GM21528 (cell line): ENCODE measurements at regions not wholly inside any gene's neighbourhood (a gene's known extent, or its start where the extent isn't known, plus 50 kb on each side); places are given as distances from the start of the nearest gene placed in this dataset.

Experiments used
- ATAC-seq: cut with Tn5 transposase; IDR thresholded peaks from one replicate; pipeline ENCODE4 v1.9.1; 2021; ENCODE audit warnings: mild to moderate bottlenecking, moderate library complexity; ENCODE audit not compliant: unreplicated experiment, low FRiP score

DNA sequence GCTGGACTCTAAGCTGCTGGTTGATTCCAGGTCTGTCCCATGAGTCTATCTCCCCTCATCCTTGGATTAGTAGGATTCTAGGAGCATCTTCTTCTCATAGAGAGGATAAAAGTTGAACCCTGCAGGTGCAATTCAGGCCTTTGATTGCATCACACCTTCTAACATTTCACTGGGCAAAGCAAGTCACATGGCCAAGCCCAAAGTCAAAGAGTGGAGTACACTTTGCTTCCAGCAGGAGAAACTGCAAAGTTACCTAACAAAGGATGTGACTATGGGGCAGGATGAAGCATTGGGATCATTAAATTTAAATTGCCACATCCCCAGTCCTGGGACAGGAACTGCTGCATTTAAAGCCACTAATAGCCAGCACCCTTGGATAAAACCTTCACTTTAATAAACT lies 51.0 kb upstream of the EGFLAM start:
- no peak for ATAC-seq

DNA sequence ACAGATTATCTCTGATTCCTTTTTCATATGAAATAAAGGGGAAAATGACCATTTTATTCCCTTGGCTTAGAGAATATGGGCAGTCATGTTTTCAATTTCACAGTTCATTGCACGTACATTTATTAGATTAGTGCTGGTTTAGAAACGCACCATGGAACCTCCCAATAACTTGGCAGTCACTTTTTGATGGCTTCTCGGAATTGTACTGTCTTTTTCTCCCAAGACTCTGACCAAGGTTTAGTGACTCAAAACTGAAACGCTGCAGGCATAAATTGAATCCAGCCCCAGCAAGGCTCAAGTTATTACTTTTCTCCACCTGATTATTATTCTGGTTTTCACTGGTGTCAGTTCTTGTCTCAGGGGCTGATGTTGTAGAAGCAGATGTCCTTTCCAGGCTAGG lies 55.6 kb upstream of the EGFLAM start:
- no peak for ATAC-seq

DNA sequence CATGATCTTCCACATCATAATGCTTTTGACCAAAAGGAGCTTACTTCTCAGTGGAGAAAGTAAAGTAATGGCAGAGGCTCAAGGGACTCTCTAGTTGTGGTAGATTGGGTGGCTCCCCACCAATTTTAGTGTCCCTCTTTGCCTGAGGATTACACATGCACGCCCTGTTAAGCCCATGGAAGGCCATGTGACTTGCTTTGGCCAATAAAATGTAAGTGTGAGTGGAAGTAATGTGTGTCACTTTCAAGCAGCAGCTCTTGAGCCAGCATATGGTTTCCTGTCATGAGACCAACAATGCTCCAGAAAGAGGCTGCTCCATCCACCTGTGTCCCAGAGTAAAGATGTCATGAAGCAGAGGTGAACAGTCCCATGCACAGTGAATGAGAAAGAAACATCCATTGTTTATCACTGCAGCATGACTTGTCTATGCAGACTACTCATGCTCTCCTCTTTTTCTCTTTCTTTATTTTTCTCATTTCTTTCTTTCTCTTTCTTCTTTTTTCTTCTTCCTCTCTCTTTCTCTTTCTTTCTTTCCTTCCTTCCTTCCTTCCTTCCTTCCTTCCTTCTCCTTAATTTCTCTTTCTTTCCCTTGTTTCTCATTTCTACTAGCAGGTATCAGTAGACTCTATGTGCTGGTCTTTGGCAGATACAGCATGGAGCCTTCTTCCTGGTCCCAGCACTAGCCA lies 57.3 kb upstream of the EGFLAM start:
- ATAC-seq: no peak

- ATAC-seq: no peak
These were observed 61.2 kb upstream of the EGFLAM start for GRCh38 chr5:38197118-38197517.

DNA sequence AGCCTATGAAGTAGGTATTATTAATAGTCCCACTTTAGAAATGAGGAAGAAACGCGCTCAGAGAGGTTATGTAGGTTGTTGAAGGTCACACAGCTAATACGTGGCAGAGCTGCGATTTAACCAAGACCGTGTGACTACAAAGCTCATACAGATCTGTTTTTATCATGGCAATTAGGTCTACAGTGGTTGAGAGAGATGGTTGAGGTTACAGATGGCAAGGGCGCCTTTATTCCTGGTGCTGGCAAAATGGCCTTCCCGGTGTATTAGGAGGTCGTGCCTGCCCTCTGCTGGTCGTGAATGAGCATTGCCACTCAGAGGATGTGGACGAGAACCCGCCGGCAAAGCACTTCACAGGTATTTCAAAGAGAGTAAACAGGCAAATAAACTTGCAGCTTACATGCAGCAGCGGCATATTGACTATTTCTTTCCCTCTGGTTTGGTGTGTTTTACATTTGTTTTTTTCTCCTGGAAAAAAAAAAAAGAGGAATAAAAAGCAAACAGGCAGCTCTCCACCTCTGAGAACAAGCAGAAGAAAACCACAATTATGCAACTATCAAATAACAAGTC lies 65.3 kb upstream of the EGFLAM start:
- ATAC-seq: no peak

DNA sequence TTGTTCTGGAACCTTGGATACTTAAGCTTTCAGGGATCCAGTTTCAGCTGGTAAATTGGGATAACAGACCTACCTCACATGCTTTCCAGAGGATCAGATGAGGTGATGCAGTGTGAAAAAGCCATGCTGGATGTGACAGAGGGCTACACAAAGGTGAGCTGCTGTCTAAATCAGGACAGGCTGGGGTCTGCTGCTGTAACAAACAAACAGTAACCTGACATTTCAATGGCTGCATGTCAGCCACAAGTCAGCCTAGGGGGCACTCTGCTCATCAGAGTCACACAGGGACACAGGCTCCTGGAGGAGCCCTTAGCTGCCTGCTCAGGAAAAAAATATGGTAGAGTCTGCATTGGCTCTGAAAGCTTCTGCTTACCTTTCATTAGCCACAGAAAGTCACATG lies 66.7 kb upstream of the EGFLAM start:
- no peak for ATAC-seq

DNA sequence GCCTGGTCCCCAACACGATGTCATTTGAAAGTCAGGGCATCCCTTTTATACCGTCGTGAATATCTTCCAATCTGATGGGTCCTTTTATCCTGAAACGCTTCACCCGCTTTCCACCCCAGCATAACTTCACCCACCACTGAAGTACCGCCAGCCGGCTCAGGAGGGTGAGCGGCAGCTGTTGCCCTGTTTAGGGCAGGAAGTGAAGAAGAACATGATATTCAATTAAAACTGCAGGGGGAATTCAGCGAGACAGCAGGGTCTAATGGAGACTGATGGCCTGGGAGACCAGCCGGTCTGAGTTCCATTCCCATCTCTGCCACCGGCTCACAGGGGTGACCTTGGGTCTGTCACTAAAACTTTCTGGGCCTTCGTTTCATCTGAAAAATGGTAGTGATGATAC lies 68.2 kb upstream of the EGFLAM start:
- ATAC-seq: no peak

GRCh38 chr5:38189081-38189504 lies 69.3 kb upstream of the EGFLAM start:
- no peak for ATAC-seq

- no peak for ATAC-seq
These were observed 69.8 kb upstream of the EGFLAM start for GRCh38 chr5:38188591-38188990.

GRCh38 chr5:38187532-38187931 lies 70.8 kb upstream of the EGFLAM start:
- no peak for ATAC-seq

DNA sequence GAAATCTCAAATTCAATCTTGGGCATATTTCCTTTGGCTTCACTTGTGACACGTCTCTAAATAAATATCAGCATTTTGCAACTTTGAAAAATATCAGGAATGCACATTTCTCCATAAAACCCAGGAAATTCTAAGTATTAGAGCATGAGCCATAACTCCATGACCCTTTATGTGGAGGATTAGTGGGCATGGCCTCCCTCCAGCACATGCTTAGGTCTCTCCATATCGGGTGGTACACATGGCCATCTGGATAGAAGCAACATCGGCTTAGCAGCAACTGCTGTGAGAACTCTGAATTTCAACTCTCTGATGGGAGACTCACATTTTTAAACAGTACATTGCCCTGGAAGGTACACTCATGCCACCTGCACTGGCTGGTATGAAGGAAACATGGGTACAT lies 73.7 kb upstream of the EGFLAM start:
- no peak for ATAC-seq

GRCh38 chr5:38182991-38183390 lies 75.4 kb upstream of the EGFLAM start:
- no peak for ATAC-seq

GRCh38 chr5:38168029-38168428 lies 90.3 kb upstream of the EGFLAM start:
- no peak for ATAC-seq

- ATAC-seq: no peak
These were observed 90.8 kb upstream of the EGFLAM start for GRCh38 chr5:38167562-38167996.

DNA sequence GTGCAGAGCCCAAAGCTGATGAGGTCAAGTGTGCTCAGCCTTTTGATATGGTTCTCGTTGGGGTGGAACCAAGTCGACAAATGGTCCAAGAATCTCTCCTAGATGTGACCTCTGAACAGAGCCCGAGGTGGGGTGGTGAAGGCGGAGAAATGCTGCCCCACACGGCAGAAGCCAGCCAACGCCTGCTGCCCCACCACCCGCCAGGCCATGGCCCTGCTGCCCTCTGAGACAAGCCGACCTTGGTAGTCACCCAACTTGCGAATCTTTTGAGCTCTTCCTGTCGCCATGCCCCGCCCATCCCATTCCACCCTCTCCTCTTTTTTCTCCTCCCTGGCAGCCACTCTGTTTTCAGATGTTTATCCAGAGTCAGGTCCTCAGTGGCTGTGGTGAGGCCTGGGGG lies 91.5 kb upstream of the EGFLAM start:
- no peak for ATAC-seq

DNA sequence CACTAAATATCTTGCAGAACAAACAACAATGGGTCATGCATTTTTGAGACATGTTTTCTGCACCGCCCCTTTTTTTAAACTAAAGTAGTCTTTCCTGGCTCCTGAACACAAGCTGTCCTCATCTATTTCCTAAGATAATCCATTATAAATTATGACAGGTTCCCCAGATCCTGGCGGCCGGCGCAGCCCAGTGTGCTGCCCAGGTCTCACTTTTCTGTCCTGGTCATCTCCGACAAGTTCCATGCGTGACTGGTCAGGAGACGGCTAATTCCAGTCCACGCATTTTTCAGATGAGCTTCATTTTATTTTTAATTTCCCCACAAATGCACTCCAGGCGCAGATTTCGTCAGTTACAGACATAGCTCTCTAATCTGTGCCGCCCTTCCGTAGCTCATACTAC lies 92.9 kb upstream of the EGFLAM start:
- no peak for ATAC-seq

GRCh38 chr5:38164776-38165399 lies 93.5 kb upstream of the EGFLAM start:
- ATAC-seq: no peak

- ATAC-seq: no peak
These were observed 94.6 kb upstream of the EGFLAM start for GRCh38 chr5:38163636-38164237.

DNA sequence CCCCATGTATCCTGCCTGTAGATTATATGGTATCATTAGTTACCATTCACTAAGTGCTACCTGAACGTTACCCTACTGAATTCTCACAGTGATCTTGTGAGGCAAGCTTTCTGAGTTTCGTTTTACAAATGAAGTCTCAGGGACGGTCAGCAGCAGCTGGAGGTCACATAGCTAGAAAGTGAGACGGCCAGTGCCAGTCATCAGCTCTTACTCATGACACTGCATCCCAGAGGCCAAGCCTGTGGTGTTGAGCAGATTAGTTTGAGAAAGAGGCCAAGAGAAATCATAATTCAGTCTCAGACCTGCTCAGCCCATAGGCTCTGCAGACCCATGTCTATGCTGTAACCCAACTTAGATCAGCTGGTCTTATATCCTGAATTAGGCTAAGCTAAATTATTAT lies 95.7 kb upstream of the EGFLAM start:
- no peak for ATAC-seq

DNA sequence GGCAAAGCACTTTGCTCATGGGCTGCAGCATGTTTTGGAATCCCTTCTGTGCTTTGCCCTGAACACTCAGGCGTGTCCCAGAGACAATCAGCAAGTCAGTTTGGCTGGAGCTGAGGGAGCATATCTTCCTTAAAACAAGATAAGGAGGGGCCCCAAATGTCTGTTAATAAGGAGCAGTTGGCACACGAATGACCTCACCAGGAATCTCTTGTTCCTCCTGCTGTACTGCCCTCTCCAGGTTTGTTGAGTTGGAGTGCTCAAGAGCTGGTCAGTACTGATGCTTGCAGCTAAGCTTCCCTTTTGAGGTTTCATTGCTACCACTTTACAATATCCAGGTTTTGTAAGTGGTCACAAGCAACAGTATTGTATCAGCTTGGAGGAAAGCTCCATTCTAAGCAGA lies 101.3 kb upstream of the EGFLAM start:
- ATAC-seq: no peak

DNA sequence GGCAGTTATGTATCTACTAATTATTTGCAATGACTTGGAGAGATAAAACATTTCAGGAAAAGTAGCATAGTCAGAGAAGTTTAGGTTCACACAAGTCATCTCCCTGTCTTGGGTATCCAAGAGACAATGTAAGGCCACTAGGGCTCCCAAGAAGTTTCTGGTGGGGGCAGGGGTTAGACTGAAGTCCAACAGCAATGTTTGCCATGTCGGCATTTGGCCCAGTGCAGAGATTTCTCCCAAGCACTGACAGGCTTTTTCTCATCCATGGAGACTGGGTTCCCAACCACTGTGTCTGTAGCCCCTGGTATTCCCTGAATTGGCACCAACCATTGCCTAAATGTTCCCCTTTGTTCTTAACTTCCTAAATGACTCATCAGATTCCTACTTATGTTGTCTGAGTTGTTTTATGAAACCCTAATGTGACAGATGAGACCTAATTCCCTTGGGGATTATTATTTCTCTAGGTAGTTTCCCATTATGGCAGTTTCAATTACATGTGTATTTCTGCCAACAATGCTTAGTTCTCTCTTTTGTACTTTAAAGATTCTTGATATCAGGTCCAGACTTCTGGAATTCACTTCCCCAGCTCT lies 103.6 kb upstream of the EGFLAM start:
- no peak for ATAC-seq
